ENCODE measurements at regions not wholly inside any gene's neighbourhood (a gene's known extent, or its start where the extent isn't known, plus 50 kb on each side); places are given as distances from the start of the nearest gene placed in this dataset.

DNA sequence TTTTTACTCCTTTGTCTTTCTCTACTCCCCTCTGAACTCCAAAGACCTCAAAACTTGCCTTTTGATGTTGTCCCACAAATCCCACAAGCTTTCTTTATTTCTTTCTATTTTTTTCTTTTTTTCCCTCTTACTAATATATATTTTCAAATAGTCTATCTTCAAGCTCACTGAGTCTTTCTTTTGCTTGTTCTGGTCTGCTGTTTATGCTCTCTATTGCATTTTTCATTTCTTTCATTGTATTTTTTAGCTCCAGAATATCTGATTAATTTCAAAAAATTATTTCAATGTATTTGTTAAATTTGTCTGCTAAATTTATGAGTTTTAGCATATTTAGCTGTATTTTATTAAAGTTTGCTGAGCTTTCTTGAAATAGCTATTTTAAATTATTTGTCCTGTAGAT is 223.3 kb upstream of the IRX1 start:
- Histone ChIP-seq H3K4me1 (ENCODE audit: control insufficient read depth, extremely low read depth, insufficient read depth, low read length) (no peaks in the 10 kb centered on the region), H4K20me1 (ENCODE audit: control insufficient read depth, extremely low read depth, insufficient read depth, low read length) (no peaks in the 10 kb centered on the region), H3K9ac (ENCODE audit: insufficient read depth, low read length) (no peak overlapping the region), H3K27me3 (ENCODE audit: control insufficient read depth, insufficient read depth, low read length) (no peaks in the 10 kb centered on the region), H3K36me3 (ENCODE audit: control insufficient read depth, insufficient read depth, low read length) (no peaks in the 10 kb centered on the region), H3K4me3 (replicated peaks in 1 of 4; ENCODE audit: control extremely low read depth in 1 of 4, insufficient read depth in 1 of 4, low read depth in 3 of 4, low read length in 4 of 4) (no peak overlapping the region), H2AFZ (ENCODE audit: low read length) (no peak overlapping the region), H3K79me2 (ENCODE audit: control insufficient read depth, insufficient read depth, low read length) (no peaks in the 10 kb centered on the region), H3K27ac (ENCODE audit: insufficient read depth, low read length) (no peak overlapping the region), H3K4me2 (ENCODE audit: extremely low read depth, insufficient read depth, low read length) (no peak overlapping the region), H3K9me3 (ENCODE audit: control insufficient read depth, insufficient read depth, low read depth, low read length) (no peaks in the 10 kb centered on the region)
- no peak for TF ChIP-seq EZH2 (IDR thresholded peaks at IDR 0.05; ENCODE audit: low read length, missing control alignments)
- TF ChIP-seq, protein P1, sequence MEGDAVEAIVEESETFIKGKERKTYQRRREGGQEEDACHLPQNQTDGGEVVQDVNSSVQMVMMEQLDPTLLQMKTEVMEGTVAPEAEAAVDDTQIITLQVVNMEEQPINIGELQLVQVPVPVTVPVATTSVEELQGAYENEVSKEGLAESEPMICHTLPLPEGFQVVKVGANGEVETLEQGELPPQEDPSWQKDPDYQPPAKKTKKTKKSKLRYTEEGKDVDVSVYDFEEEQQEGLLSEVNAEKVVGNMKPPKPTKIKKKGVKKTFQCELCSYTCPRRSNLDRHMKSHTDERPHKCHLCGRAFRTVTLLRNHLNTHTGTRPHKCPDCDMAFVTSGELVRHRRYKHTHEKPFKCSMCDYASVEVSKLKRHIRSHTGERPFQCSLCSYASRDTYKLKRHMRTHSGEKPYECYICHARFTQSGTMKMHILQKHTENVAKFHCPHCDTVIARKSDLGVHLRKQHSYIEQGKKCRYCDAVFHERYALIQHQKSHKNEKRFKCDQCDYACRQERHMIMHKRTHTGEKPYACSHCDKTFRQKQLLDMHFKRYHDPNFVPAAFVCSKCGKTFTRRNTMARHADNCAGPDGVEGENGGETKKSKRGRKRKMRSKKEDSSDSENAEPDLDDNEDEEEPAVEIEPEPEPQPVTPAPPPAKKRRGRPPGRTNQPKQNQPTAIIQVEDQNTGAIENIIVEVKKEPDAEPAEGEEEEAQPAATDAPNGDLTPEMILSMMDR (conservative IDR thresholded peaks at IDR 0.05 in 1 of 2, IDR thresholded peaks at IDR 0.05 in 1 of 2; ENCODE audit: low read depth in 1 of 2, low read length in 2 of 2): no peak
- DNase-seq (ENCODE audit: low read depth in 2 of 2): no peak

DNA sequence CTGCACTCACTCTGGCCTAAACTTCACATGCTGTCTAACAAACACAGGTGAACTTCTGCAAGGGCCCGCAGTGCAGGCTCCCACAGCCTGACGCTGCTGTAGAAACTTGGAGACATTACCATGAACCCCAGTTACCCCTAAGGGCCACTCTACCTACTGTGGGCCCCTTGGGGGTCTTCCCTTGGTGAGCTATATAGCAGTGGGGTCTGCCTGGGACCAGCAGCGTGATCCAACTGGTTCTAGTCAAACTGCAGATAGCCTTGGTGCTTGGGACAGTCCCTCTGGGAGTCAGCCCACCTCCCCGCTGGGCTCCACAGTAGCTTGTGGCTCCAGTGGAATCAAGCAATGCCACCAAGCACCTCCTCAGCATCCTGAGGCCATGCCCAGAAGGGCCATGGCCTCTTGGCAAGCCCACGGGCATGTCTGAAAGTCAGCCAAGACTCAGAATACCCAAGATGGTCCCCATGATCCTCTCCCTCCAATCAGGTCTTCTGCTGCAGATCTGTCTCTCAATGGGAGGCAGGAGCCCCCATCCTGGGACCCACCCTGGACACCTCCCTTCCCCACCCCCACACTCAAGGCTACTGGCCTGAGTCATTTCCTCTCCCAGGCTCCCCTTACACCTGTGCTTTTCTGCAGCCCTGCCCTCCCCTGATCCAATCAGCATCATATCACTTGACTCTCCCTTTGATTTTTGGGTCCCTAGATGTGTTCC is 230.0 kb upstream of the IRX1 start:
- no peak overlapping the region for H3K4me3 ChIP-seq (replicated peaks in 1 of 4; ENCODE audit: control extremely low read depth in 1 of 4, insufficient read depth in 1 of 4, low read depth in 3 of 4, low read length in 4 of 4)
- no peak overlapping the region for H3K27ac ChIP-seq (ENCODE audit: insufficient read depth, low read length)
- no peaks in the 10 kb centered on the region for H3K9me3 ChIP-seq (ENCODE audit: control insufficient read depth, insufficient read depth, low read depth, low read length)
- H4K20me1 ChIP-seq (ENCODE audit: control insufficient read depth, extremely low read depth, insufficient read depth, low read length): no peaks in the 10 kb centered on the region
- no peaks in the 10 kb centered on the region for H3K79me2 ChIP-seq (ENCODE audit: control insufficient read depth, insufficient read depth, low read length)
- no peak for TF ChIP-seq EZH2 (IDR thresholded peaks at IDR 0.05; ENCODE audit: low read length, missing control alignments)
- TF ChIP-seq, protein P1 (conservative IDR thresholded peaks at IDR 0.05 in 1 of 2, IDR thresholded peaks at IDR 0.05 in 1 of 2; ENCODE audit: low read depth in 1 of 2, low read length in 2 of 2): no peak
- no peaks in the 10 kb centered on the region for H3K36me3 ChIP-seq (ENCODE audit: control insufficient read depth, insufficient read depth, low read length)
- no peaks in the 10 kb centered on the region for H3K27me3 ChIP-seq (ENCODE audit: control insufficient read depth, insufficient read depth, low read length)
- no peak overlapping the region for H2AFZ ChIP-seq (ENCODE audit: low read length)
- H3K9ac ChIP-seq (ENCODE audit: insufficient read depth, low read length): no peak overlapping the region
- H3K4me2 ChIP-seq (ENCODE audit: extremely low read depth, insufficient read depth, low read length): no peak overlapping the region
- H3K4me1 ChIP-seq (ENCODE audit: control insufficient read depth, extremely low read depth, insufficient read depth, low read length): no peaks in the 10 kb centered on the region
- DNase-seq (ENCODE audit: low read depth in 2 of 2): no peak

DNA sequence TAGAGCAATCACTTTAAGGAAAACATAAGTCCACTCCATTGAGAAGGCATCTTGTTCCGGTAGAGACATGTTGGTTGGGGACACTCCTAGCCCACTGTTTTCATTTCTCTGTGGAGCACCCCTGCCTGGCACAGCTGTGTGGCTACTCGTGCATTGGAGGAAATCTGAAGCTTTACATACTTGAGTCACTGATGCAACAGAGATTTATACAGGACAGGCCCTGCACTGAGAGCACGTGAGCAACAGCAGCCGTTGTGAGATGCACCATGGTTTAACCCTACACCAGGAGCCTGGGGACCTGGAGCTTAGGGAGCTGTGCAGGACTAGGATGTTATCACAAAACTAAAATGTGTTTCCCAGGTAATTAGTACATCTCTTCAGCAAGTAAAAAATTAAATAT is 230.7 kb upstream of the IRX1 start:
- no peak overlapping the region for H3K9ac ChIP-seq (ENCODE audit: insufficient read depth, low read length)

More for the DNA sequence above, 230.7 kb upstream of the IRX1 start:
- no peaks in the 10 kb centered on the region for H3K4me1 ChIP-seq (ENCODE audit: control insufficient read depth, extremely low read depth, insufficient read depth, low read length)
- no peaks in the 10 kb centered on the region for H3K79me2 ChIP-seq (ENCODE audit: control insufficient read depth, insufficient read depth, low read length)
- H3K9me3 ChIP-seq (ENCODE audit: control insufficient read depth, insufficient read depth, low read depth, low read length): no peaks in the 10 kb centered on the region
- H2AFZ ChIP-seq (ENCODE audit: low read length): no peak overlapping the region
- H3K27me3 ChIP-seq (ENCODE audit: control insufficient read depth, insufficient read depth, low read length): no peaks in the 10 kb centered on the region
- H3K4me3 ChIP-seq (replicated peaks in 1 of 4; ENCODE audit: control extremely low read depth in 1 of 4, insufficient read depth in 1 of 4, low read depth in 3 of 4, low read length in 4 of 4): no peak overlapping the region
- no peaks in the 10 kb centered on the region for H3K36me3 ChIP-seq (ENCODE audit: control insufficient read depth, insufficient read depth, low read length)
- no peak overlapping the region for H3K27ac ChIP-seq (ENCODE audit: insufficient read depth, low read length)
- no peak for TF ChIP-seq EZH2 (IDR thresholded peaks at IDR 0.05; ENCODE audit: low read length, missing control alignments)
- TF ChIP-seq, protein P1 (conservative IDR thresholded peaks at IDR 0.05 in 1 of 2, IDR thresholded peaks at IDR 0.05 in 1 of 2; ENCODE audit: low read depth in 1 of 2, low read length in 2 of 2): no peak
- DNase-seq (ENCODE audit: low read depth in 2 of 2): no peak
- no peak overlapping the region for H3K4me2 ChIP-seq (ENCODE audit: extremely low read depth, insufficient read depth, low read length)
- no peaks in the 10 kb centered on the region for H4K20me1 ChIP-seq (ENCODE audit: control insufficient read depth, extremely low read depth, insufficient read depth, low read length)
